ENCODE measurements at regions not wholly inside any gene's neighbourhood (a gene's known extent, or its start where the extent isn't known, plus 50 kb on each side); places are given as distances from the start of the nearest gene placed in this dataset.
"Not testable (repeated sequence)": the region's sequence is repeated elsewhere in the genome, so short reads cannot be mapped to it uniquely, and the experiment has no call there.

DNA sequence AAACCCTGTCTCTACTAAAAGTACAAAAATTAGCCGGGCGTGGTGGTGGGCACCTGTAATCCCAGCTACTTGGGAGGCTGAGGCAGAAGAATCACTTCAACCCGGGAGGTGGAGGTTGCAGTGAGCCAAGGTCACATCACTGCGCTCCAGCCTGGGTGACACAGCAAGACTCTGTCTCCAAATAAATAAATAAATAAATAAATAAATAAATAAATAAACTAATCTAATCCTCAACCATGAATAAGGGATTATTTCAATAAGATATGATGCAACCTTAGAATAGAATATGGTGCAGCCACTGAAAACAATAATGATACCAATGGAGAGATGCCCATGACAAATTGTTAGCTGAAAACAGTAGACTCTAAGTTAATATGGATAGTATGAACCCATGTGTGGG, 270.0 kb downstream of the MEX3B start:
- DNase-seq (ENCODE audit: low spot score) = not testable (repeated sequence)

DNA sequence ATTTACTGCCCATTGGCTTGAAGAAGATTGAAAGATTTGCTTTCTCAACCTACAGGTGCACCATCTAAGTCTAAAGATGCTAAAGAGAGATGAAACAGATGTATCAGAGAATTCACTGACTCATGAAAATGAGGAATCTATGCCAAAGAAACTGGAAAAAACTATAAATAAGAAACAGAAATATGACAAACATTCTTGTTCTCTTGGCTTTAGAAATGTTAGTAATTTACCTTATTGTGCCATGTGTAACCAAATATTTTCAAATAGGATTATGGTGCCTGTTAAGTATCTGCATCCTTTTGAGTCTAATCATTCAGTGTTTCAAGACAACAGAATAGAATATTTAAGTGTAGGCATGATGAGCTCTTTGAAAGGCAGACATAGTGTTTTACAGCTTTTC, 271.5 kb downstream of the MEX3B start:
- no peak for DNase-seq (ENCODE audit: low spot score)

DNA sequence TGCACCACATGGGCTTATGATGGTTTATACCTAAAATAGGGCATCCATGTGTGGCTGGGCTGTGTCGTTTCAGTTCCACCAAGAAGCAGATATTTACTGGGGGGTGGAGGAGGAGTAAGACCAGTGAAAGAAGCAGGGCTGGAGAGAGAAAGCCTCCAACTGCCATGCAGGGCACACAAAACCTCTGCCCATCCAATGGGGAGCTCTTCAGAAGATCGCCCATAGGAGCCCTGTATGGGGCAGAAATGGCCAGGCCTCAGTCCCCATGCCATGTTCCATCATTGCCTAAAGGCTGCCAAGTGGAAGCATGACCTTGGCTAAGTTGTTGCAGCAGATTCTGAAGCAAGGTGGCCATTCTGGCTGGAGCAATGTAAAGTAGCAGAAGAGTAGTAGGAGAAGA, 277.0 kb downstream of the MEX3B start:
- no peak for DNase-seq (ENCODE audit: low spot score)

DNA sequence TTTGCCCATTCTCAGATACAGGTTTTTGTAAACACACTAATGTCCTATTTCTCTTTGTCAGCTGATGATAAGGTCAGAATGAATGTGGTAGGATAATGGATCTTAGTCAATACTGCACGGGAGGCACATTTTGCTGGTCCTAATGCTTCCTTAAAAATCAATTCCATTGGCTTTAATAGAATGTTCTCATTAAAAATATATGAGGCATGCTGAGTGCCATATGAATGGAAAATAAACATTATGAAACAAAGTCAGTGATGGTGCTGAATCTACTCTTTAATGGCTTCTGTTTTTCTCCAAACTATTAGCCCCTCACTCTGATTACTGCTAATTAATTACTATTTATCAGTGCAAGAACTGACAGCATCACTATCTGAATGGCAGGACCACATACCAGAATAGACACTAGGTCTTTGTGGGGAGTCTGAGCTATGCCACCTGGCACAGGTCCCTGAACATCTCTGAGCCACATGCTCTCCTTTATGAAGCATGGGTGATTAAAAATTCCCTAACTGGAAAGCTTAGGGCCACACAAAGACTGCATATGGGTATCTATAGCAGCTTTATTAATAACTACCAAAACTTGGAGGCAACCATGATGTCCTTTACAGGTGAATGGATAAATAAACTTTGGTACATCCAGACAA, 278.9 kb downstream of the MEX3B start:
- peak; percentile 57 for DNase-seq (ENCODE audit: low spot score)

DNA sequence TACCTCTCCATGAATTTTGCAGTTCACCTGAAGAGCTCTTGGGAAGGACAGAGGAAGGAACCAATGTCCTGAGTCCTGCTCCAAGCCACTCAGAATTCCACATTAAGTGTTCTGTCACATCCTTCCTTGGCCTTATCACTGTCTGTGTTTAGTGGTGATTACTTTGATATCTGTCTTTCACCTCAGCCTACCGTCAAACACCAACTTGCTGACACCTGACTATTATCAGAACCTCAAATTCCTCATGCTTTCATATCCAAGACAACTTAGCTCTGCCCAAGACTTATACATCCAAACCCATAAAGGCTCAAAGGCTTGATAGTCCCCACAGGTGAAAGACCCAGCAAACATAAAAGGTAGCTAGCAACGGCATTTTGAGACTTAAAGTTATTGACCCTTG, 280.0 kb downstream of the MEX3B start:
- no peak for DNase-seq (ENCODE audit: low spot score)

DNA sequence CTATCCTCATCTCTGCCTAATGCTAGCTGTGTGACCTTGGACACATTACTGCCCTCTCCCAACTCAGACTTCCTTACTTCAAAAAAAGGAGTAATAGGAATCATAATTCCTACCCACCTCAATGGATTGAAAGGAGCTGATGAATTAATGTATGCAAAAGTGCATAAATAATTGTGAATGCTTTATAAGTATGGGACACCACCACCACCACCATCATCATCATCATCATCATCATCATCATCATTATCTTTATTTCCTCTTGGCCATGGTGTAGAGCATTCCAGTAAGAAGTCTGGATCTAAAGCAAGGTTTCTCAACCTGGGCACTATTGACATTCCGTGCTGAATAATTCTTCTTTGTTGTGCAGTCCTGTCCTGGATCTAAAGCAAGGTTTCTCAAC, 282.5 kb downstream of the MEX3B start:
- DNase-seq (ENCODE audit: low spot score) = no peak

DNA sequence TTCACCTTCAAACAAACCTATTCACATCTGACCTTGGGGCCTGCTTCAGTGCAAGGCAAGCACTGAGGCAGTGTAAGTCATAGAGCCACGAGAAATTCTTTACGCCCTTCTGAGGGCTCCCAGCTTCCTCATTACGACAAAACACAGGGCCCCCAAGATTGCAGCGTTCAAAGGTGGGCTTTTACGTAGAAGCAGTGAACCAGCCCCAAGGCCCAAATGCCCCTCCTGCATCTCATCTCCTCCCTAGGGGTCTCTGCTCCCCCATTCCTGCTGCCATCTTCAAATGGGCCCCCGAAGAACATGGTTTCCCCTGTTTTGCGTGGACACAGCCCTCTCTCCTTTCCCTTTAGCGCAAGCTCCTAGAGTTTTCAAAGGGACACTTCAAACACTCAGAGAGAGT, 285.1 kb downstream of the MEX3B start:
- no peak for DNase-seq (ENCODE audit: low spot score)

DNA sequence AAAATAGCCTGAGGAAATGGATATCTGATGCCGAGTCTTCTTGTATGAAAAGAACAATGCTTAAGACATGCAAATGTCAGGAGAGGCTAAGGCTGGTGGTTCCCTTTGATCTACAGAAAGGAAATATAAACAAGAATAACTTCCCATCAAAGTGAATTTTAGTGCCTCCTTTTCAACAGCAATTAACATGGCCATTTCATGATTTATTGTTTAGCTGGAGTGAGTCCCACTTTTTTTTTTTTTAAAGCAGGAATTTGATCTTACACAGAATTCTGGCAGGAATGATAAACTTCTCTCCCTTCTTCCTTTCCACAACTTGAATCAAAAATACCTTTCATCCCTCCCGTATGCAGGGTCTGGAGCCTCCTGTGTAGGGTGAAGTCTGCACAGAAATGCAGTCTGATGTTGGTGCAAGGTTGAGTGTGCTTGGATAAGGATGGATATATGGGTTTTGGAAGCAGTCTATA, 287.0 kb downstream of the MEX3B start:
- DNase-seq (ENCODE audit: low spot score) = no peak

DNA sequence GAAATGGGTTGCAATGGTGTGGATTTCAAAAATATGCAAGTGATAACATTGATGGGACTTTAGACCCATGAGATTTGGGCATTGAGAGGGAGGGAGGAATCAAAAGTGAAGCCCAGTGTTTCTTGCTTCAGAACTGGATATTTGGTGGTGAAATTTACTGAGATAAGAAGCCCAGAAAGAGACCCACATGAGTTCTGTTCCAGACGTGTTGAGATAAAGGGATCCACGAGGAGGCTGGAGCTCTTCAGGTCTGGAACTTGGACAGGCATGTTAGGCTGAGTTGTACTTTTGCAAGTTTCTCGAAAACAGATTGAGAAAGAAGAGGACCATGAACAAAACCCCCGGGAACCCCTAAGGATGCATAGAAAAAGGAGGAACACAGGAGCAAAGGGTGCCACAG, 290.2 kb downstream of the MEX3B start:
- DNase-seq (ENCODE audit: low spot score) = no peak

DNA sequence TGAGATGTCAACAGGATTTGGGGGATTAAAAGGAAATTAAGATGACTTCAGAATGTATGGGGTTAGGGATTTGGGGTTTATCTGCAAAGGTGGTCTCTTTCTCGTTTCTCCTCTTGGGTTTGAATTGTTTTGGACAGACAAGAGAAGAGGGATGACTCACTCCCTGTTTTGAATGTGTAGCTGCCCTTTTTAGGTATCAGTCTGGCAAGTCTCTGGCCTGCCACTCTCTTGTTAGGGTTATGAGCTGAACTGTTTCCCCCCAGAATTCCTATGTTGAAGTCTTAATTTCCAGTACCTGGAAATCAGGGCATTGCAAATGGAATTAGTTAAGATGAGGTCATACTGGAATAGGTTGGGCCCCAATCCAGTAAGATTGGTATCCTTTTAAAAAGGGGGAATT, 291.7 kb downstream of the MEX3B start:
- no peak for DNase-seq (ENCODE audit: low spot score)

DNA sequence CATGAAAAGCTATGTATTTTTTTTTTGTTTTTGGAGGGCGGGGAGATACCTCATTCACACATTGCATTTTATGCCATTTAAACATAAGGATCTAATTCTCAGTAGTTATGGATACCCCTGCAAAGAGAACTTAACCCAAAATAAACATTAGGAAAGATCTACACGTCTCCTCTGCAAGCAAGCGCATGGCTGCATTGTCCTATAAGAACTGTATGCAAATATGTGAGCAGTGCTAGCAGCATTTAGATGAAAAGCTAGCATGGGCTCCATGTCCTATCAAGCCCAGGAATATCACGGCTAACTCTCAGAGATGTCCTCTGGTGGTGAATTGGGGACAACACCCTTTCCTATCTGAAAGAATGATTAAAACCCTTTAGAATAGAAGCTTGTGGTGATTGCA, 292.8 kb downstream of the MEX3B start:
- DNase-seq (ENCODE audit: low spot score) = no peak

DNA sequence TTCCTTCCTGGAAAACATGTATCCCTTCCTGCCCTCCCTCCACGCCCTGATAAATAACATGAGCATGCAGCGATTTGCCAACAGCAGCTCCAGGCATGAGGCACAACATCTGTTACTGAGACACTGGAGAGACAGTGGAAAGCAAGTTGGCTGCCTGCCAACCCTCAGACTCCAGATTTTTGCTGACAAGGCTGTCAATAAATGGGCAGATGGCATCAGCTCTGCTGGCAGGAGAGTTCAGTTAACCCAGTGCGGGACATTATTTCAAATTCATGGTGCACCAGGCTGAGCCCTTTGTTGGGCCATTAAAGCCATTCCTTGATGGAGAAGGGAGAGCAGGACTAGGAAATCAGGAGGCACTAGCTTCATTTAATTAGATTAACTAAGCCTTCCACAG, 293.3 kb downstream of the MEX3B start:
- peak; percentile 21 for DNase-seq (ENCODE audit: low spot score)

DNA sequence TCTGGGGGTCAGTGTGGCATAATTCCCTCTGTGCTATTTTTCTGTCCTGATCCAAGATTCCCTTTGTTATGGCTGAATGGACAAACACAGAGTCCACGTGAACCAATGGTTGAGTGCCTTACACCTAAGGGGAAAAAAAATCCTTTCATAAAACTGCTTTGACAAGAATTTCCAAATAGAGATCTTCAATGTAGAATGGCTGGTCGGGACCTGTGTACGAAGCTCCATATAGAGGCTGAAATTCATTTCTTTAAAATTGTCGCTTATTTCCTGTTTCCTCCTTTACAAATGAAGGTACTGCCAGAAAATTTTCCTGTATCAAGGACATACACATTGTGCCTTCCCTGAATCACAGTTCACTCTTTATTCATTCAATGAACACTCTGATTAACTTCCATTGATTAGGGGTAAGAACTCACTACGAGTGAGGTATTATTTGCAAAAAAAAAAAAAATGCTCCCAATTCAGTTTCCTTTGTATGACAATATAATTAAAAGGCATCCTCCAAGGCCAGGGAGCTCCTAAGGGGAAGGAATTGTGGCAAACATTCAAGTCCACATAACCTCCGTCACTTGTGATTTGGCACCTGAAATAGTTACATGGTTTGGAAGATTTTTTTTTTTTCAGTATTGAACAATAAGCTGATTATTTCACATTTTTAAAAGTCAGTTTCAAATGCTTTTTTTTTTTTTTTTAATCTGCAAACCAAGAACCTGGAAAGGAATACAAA, 293.8 kb downstream of the MEX3B start:
- DNase-seq (ENCODE audit: low spot score) = peak; percentile 23

DNA sequence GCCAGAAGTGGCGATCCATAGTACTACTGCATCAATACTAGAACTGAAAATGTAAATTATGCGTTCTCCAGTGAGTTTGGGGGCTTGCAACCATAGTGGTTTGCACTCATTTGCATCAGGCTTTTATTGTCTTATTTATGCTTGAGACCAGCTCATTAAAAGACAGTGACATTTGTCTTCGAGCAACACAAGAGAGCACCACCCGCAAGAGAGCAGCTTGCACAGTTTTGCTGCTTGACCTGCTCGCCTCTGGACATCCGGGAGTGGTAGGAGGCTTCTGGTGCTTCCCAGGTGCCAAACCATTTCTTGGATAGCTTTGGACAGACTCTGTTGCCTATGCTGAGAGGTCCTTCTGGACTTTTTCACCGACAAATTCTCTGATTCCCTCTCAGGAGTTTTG, 294.6 kb downstream of the MEX3B start:
- DNase-seq (ENCODE audit: low spot score) = peak; percentile 89

DNA sequence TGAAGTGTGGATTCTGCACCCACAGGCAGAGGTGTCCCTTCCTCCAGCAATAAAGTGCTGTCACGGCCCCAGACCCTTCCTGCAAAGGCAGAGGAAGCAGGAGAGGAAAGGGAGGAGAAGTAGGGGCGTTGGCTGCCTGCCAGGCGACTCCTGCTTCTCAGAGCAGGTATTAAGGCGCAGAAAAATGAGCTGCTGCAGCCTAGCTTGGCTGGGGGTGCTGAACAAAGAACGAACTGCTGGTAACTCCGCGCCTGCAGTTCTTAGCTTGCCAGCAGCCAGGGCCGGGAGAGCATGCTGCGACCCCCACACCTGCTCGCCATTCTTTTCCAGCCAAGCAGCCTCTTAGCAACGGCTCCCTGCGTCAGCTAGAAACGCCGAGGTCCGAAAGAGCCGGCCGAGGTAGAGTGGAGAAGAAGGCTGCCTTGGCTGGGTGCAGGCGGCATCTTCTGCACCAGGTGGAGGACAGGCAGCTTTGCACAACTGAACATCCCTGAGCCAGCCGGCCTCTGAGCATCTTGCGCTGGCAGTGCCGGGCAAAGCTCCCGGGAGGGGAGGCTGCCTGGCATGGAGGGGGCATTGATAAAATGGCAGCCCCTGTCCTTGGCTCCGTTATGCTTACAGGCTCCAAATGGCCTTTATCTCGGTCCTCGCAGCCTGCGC, 296.0 kb downstream of the MEX3B start:
- peak; percentile 42 for DNase-seq (ENCODE audit: low spot score)

DNA sequence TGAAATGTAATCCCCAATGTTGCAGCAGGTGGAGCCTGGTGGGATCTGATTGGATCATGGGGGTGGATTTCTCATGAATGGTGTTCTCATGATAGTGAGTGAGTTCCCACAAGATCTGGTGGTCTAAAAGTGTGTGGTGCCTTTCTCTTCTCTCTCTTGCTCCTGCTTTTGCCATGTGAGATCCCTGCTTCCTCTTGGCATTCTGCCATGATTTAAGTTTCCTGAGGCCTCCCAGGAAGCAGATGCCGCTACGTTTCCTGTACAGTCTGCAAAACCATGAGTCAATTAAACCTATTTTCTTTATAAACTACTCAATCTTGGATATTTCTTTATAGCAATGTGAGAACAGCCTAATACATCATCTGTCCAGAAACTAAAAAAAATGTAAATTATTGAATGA, 298.3 kb downstream of the MEX3B start:
- no peak for DNase-seq (ENCODE audit: low spot score)

DNA sequence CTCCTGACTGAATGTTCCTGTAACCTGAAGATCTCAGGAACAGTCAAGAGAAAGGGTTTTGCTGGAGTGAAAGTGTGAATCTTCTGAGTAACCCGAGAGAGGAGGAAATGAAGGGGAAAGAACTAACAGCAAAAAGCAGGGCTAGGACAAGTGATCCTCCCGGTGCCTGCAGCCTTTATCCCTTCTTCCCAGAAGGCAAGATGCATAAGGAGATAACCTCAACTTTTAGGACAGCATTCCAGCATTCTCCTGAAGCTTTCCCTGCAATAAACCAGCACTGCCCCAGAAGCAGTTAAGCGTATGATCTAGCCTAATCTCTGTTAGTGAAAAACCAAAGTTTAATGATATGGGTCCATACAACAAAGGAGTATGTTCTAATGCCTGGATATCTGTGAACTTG, 298.8 kb downstream of the MEX3B start:
- no peak for DNase-seq (ENCODE audit: low spot score)

DNA sequence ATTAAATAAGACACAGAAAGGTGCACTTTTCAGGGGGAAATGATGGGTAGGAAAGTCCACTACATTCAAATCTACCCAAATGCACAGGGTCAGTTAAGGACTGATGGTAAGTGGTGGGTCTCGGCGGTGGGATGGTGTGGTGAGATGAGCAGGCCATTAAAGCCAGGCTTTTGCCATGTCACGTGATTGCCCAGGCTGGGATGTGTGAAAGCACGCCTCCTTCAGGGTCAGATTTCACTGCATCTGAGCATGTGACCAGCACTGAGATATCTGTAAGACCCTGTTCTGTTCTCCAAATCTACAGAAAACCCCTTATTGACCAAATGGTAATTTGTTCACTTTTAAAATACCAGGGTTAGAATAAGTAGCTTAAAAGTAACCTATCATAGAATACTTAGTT, 301.5 kb downstream of the MEX3B start:
- no peak for DNase-seq (ENCODE audit: low spot score)

DNA sequence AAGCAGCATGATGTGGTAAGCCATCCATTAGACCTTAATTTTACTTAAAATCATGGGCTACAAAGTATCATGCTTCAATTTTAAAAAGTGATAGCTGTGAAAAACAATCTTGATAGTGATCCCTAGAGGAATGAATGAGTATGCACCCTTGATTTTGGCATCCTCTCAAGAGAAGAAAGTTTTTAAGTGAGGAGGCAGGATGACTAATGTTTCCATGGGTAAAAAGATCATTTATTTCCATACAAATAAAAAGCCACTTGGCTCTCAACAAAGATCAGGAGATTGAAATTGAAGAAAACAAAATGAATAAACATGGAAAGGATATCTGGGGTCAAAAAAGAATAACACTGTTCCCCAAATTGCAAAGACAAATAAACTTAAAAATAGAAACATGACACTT, 305.4 kb downstream of the MEX3B start:
- no peak for DNase-seq (ENCODE audit: low spot score)

DNA sequence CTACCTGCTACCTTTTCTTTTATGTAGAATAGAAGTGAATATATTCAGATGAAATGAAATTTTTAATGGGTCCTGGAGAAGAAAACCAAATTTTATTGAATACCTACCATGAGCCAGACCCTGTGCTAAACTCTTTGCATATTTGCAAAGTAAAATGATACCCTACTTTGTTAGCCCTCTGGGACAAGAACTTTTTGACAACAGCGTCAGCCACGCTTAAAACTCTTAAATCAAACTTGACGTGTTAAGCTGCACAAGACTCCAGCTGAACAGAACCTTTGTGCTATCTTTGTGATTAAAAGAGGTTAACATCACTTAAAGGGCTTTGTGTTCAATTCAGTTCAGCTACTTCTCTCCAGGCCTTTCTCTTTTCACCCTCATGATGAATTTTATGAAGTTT, 316.5 kb downstream of the MEX3B start:
- no peak for DNase-seq (ENCODE audit: low spot score)

DNA sequence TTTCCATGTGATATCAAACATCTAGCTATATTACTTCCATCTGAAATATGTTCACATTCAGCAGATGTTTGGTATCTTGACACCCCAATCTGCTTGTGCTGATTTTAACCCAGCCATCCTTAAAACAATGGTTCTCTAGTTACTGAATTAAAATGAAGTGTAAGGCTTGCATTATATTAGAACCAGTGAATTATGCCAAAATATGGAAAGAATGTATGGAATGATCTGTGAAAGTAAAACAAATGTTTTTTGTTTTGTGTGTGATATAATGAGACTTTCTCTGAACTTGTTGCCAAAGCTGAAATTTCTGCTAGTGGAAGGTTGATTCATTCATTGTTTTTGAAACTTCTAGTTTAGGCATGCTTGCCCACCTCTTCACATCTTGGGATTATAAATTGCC, 317.1 kb downstream of the MEX3B start:
- no peak for DNase-seq (ENCODE audit: low spot score)

DNA sequence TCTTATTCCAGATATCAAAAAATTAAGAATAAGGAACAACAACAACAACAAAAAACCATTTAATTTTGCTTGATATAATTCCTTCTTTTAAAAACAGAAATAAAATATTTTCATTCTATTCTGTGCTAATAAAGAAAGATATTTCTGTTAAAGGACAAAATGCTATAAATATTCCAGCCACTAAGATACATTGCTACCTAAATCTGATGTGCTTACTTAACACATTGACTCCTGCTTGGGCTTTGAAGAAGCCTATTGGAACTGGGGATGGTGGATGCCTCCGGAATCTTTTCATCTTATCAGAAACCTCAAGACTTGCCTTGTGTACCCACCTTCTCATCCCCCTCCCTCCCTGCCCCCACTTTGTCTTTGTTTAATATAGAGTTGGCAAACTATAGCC, 320.2 kb downstream of the MEX3B start:
- no peak for DNase-seq (ENCODE audit: low spot score)

DNA sequence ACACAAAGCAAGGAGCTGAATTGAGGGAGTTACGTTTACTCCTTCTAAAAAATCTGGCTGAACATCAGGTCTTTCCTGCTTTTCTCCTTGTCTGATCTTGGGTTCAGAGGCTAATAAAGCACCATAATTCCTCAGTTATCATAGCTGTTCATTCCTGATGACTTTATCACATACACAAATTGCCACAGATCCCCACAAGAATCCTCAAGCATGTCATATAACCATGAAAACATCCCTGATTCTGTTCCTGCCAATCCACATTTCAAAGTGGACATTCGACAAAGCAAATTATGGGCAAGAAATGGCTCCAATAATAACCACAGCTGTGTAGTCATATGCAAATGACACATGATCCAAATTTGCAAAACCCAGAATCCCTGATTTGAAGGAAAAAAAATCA, 321.3 kb downstream of the MEX3B start:
- DNase-seq (ENCODE audit: low spot score) = no peak
